ENCODE measurements at regions not wholly inside any gene's neighbourhood (a gene's known extent, or its start where the extent isn't known, plus 50 kb on each side); places are given as distances from the start of the nearest gene placed in this dataset.

DNA sequence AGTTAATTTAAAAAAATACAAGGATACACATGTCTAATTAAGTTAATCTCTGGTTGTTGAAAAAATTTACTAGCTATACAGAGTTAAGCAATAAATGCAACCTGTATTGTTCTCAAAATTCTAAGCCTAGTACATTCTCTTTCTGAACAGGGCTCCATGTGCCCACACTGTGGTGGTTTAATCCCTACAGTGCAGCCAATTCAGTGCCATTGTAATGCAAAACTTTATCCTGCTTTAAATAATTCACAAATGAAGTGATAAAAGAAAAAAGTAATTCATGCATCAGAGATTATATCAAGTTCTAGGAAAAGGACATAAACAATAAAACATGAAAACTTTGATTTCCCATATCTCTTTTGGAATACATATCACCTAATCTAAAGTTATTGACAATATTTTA lies 1089.2 kb downstream of the C4orf33 start:
- TF ChIP-seq POLR2A (IDR thresholded peaks at IDR 0.05; ENCODE audit: low read depth, low read length): no peak
- DNase-seq (ENCODE audit: insufficient read length, low spot score): no peak
- no peak for FAIRE-seq

DNA sequence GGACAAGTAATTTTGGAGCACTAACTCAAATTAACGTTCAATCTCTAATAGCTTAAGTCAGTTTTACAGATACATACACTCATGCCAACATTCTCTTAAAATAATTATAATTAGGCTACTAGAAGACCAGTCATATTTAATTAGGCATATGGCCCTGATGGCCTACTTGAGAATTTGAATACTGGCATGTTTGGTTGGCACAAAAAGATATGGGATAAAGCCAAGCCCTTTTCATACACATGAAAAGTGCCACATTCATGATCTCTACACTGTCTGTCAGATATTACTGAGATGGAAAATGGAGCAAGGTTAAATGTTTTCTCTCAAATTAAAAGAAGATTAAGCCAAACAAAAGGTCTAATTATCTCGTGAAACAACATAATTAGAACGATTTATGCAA lies 1091.0 kb downstream of the C4orf33 start:
- FAIRE-seq (no peak), DNase-seq (ENCODE audit: insufficient read length, low spot score) (no peak)
- TF ChIP-seq POLR2A (IDR thresholded peaks at IDR 0.05; ENCODE audit: low read depth, low read length): no peak

DNA sequence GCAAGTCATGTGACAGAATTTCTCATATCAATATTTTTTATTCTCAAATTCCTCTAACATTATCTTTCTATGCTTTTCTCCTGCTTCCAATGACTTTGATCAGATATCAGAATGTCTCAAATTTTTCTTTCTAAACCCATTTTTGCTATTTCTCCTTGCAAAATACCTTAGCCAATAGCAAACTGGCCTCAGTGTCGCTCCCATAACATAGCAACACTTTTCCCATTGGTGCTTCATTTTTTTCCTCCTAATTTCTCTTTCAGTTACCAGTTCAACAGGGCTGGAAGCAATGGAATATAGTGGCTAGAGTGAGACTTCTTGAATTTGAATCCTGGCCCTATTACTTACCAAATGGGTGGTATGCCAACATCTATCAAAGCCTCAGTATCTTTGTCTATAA lies 1091.6 kb downstream of the C4orf33 start:
- FAIRE-seq: no peak
- DNase-seq (ENCODE audit: insufficient read length, low spot score): no peak
- TF ChIP-seq POLR2A (IDR thresholded peaks at IDR 0.05; ENCODE audit: low read depth, low read length): no peak

DNA sequence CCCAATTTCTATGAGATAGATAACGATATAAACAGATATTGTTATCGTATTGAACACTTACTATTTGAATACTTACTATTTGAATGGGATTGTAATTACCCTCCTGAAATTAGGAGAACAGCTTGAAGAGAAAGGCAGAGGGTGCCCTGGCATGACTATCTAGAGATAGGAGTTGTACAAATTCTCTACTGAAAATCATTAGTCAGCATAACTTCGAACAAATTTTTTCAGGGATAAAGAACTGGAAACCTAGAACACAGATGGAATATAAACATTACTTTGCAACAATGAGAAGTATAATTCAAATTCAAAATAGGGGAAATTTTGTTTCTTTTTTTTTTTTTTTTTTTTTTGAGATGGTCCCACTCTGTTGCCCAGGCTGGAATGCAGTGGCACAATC lies 1096.8 kb downstream of the C4orf33 start:
- FAIRE-seq (no peak), DNase-seq (ENCODE audit: insufficient read length, low spot score) (no peak)
- no peak for TF ChIP-seq POLR2A (IDR thresholded peaks at IDR 0.05; ENCODE audit: low read depth, low read length)

DNA sequence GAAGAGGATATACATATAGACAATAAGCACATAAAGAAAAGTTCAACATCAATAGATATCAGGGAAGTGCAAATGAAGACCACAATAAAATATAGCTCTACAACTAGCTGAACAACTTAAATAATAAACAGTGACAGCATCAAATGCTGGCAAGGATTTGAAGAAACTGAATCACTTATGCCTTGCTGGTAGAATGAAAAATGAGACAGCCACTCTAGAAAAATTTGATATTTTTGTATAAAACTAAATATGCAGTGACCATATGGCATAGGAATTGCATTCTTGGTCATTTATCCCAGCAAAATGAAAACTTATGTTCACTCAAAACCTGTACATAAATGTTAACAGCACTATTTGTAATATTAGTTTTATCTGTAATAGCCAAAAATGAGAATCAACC lies 1102.0 kb downstream of the C4orf33 start:
- no peak for DNase-seq (ENCODE audit: insufficient read length, low spot score)
- FAIRE-seq: no peak
- TF ChIP-seq POLR2A (IDR thresholded peaks at IDR 0.05; ENCODE audit: low read depth, low read length): no peak

DNA sequence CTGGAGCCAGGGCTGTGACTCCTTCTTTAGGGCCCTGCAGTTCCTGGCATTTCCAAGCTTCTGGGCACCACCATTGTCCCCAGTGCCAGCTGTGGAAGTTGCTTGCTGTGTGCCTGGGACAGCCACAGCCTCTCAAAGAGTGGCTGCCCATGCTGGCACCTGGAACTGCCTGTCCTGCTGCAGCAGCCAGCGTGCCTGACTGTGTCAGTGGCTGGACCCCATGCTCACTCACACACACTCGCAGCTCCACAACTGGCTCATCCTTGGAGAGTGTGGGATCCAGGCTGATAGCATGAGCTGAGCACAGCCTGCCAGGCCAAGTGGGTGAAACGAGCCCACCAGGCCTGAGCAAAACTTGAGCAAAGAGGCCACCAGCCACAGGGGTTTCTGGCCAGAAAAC lies 1107.6 kb downstream of the C4orf33 start:
- no peak for TF ChIP-seq POLR2A (IDR thresholded peaks at IDR 0.05; ENCODE audit: low read depth, low read length)
- FAIRE-seq (no peak), DNase-seq (ENCODE audit: insufficient read length, low spot score) (no peak)

DNA sequence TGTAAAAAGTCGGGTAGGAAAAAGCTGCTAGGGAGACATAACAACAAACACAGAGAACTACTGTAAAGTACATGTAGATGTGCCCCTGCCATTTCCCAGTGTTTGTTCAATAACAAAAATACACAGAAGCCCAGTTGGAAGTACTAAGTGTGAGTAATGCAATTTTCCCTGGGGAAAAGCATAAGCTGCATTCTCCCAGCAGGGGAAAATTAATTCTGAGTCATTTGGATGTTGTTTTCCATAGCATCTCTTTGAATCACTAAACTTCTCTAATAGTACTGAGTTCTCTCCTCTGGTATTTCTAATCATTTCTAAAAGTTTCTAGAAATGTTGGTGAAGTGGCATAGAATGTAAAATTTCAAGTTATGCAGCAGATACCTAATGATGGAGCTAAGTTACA lies 1114.9 kb downstream of the C4orf33 start:
- no peak for TF ChIP-seq POLR2A (IDR thresholded peaks at IDR 0.05; ENCODE audit: low read depth, low read length)
- FAIRE-seq (peak; percentile 50), DNase-seq (ENCODE audit: insufficient read length, low spot score) (no peak)

DNA sequence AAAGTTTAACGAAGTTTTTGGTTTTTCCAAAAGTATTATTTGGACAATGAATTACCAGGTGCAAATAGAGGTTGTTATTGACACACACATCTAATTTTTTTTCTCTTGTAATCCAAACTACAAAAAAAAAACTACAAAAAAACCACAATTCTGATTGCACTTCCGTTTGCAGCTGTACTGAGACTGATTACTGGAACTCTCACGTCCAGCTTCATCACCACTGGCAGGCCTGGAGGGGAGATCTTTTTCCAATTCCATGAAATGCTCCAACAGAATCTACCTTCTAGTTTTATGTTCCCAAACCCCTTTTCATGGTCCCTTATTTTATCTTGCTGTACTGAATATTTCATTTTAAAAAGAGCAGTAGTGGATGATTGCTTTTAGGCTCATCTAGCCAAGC lies 1118.3 kb downstream of the C4orf33 start:
- FAIRE-seq (no peak), DNase-seq (ENCODE audit: insufficient read length, low spot score) (no peak)
- TF ChIP-seq POLR2A (IDR thresholded peaks at IDR 0.05; ENCODE audit: low read depth, low read length): no peak

DNA sequence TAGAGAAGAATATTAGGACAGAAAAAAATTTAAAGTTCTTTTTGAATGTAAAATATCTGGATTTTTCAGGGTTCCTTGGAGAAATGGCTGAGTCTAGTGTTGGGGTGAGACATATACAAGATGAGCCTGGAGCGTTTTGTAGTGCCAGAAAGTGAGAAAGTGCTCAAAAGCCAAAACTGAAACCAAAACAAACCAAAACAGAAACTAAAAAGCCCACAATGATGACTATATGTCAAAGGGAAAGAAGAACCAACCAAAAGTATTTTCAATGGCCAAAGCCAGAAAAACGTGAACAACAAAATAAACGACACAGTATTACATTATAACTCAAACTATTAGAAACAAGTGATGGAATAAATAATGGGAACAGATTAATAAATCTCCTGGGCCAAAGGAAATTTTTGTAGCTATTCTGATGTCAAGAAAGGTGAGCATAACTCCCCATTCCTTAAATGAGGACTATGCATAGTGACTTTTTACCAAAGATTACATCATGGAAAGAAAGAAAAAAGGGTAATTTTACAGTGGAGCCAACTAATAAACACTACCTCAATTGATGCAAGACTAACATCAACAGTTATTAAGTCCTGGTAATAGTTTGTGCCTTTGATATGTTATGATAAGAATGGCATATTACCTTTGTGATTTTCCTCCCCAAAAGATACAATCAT lies 1137.6 kb downstream of the C4orf33 start:
- no peak for TF ChIP-seq POLR2A (IDR thresholded peaks at IDR 0.05; ENCODE audit: low read depth, low read length)
- FAIRE-seq: peak; percentile 71
- no peak for DNase-seq (ENCODE audit: insufficient read length, low spot score)

DNA sequence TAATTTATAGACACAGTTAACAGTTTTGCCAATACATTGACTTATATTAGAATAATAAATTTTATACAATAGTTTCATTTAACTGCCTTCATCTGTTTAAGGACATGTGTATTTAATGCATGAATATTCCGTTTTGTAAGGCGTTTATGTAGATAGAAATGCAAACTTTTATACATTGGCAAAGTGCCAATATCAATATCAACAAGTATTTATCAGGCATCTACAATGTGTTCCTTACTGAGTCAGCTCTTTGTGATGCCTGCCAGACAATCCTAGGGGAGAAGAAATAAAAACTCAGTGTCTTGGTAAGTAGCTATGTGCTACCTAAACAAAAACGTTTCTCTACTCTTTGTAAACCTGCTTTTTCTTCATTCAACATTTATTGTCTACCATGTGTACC lies 1142.2 kb downstream of the C4orf33 start:
- TF ChIP-seq POLR2A (IDR thresholded peaks at IDR 0.05; ENCODE audit: low read depth, low read length): no peak
- DNase-seq (ENCODE audit: insufficient read length, low spot score): no peak
- FAIRE-seq: no peak

DNA sequence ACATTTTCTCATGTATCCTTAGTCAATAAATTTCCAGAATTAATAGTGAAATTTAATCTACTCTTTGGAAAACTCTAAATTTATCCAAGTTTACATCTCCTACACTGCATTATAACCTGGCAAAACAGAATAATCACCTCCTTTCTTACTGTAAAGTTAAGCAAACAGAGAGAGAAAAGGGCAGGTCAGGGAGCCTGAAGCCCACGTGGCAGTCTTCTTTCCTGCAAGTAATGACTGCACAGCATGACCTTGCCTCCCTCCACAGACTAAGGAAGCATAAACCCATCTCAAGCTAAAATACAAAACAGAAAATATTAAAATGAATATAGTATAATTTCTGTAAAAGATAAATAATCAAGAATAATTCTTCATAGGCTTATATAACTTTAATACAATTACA lies 1153.0 kb downstream of the C4orf33 start:
- FAIRE-seq (no peak), DNase-seq (ENCODE audit: insufficient read length, low spot score) (no peak)
- no peak for TF ChIP-seq POLR2A (IDR thresholded peaks at IDR 0.05; ENCODE audit: low read depth, low read length)

DNA sequence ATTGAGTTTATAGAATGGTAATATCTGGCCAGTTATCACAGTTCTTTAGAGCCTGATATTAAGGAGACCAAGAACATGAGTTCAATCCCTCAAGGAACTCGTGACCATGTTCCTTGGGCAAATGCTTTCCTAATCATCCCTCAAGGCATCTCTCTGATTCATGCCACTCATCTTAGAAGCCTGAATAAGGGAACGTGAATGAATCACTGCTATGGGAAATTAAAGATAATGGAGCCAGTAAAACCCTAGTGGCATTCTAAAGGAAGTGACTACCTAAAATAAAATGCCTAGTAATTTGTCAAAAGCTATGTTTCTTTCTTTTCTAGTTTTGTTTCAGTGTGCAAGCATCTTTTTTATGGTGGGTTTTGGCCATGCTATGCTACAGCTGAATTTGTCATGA lies 1161.3 kb downstream of the C4orf33 start:
- peak; percentile 73 for FAIRE-seq
- TF ChIP-seq POLR2A (IDR thresholded peaks at IDR 0.05; ENCODE audit: low read depth, low read length): no peak
- peak; percentile 4 for DNase-seq (ENCODE audit: insufficient read length, low spot score)

DNA sequence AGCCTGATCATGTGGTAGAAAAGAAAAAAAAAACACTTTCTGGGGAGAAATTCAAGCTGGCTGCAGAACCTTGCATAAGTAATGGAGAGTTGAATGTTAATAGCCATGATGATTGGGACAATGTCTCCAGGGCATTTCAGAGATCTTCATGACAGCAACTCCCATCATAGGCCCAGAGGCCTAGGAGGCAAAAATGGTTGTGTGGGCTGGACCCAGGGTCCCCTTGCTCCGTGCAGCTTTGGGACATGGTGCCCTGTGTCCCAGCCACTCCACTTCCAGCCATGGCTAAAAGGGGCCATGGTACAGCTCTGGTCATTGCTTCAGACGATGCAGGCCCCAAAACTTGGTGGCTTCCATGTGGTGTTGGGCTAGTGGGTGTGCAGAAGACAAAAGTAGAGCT lies 1170.9 kb downstream of the C4orf33 start:
- no peak for DNase-seq (ENCODE audit: insufficient read length, low spot score)
- FAIRE-seq: no peak
- no peak for TF ChIP-seq POLR2A (IDR thresholded peaks at IDR 0.05; ENCODE audit: low read depth, low read length)

DNA sequence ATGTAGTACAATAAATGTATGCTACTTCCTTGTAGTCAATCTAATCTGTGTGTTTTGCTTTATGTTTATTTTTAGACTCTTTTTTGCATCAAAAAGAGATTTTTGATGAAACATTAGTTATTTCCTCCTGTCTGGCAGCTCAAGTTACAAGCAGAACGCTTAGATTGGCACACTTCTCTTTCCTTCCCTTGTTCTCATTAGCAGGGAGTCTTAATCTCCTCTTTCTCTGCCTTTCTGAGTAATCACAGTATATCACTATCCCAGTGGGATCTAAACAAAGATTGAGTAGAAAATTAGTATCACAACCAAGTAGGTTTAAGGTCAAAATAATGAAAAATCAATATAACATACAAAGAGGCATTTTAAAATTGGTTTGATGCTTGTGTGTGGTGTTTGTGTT lies 1192.6 kb downstream of the C4orf33 start:
- no peak for TF ChIP-seq POLR2A (IDR thresholded peaks at IDR 0.05; ENCODE audit: low read depth, low read length)
- no peak for FAIRE-seq

DNA sequence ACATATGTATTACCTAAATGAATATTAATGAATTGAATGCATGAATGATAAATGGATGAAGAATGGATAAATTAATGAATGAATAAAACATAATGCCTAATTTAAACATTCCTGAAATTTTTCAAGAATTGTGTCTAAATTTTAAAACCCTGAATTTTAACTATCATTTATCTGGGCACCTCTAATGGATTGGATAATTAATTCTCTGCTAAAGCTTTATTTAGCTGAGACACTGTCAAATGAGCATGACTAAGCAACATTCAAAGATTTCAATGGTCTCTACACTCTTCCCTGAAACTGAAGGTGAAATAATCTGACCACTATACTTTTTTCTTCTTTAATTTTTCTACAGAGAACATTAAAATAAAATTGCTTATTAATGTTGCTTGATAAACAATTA lies 1197.7 kb downstream of the C4orf33 start:
- TF ChIP-seq POLR2A (IDR thresholded peaks at IDR 0.05; ENCODE audit: low read depth, low read length): no peak
- DNase-seq (ENCODE audit: insufficient read length, low spot score) (no peak), FAIRE-seq (no peak)

More for the DNA sequence above, 1192.6 kb downstream of the C4orf33 start:
- DNase-seq (ENCODE audit: insufficient read length, low spot score): no peak

DNA sequence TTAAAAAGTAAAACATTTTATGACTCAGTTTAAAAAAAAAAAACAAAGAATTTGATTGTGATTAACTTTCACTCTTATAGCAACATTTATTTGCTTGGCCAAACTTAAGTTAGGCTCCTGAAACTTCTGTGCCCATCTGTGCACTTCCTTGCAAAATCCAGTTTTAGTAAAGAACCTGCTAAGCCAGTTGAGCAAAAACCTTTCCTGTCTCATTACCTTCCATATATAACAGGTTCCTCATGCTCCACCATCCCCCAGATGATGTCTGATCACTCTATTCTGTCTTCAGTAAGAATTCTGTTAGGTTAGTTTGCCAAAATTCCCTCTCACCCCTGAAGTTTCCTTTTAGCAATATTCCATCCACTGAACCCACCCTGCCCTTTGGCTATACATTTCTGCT lies 1200.5 kb downstream of the C4orf33 start:
- FAIRE-seq: no peak
- DNase-seq (ENCODE audit: insufficient read length, low spot score): no peak
- no peak for TF ChIP-seq POLR2A (IDR thresholded peaks at IDR 0.05; ENCODE audit: low read depth, low read length)
